NCI-H1694 (cell line): ENCODE measurements at regions not wholly inside any gene's neighbourhood (a gene's known extent, or its start where the extent isn't known, plus 50 kb on each side); places are given as distances from the start of the nearest gene placed in this dataset.
"Not testable (repeated sequence)": the region's sequence is repeated elsewhere in the genome, so short reads cannot be mapped to it uniquely, and the experiment has no call there.

Experiments
- DNase-seq: peaks from one replicate; lab custom pipeline; 2025; lab: John Stamatoyannopoulos, UW

- DNase-seq = no peak
These were observed 353.3 kb upstream of the LRP1B start for GRCh38 chr2:142484111-142484510.

- DNase-seq = no peak
These were observed 352.8 kb upstream of the LRP1B start for GRCh38 chr2:142483653-142484052.

GRCh38 chr2:142478206-142478605 is 347.4 kb upstream of the LRP1B start:
- peak; percentile 6 for DNase-seq

- peak; percentile 42 for DNase-seq
These were observed 341.6 kb upstream of the LRP1B start for GRCh38 chr2:142472382-142472781.

GRCh38 chr2:142467321-142467720 is 336.5 kb upstream of the LRP1B start:
- no peak for DNase-seq

- DNase-seq = no peak
These were observed 332.2 kb upstream of the LRP1B start for GRCh38 chr2:142463047-142463446.

- DNase-seq = no peak
These were observed 331.5 kb upstream of the LRP1B start for GRCh38 chr2:142462306-142462705.

GRCh38 chr2:142445551-142446072 is 314.8 kb upstream of the LRP1B start:
- no peak for DNase-seq

GRCh38 chr2:142445023-142445422 is 314.2 kb upstream of the LRP1B start:
- no peak for DNase-seq

- DNase-seq = no peak
These were observed 305.0 kb upstream of the LRP1B start for GRCh38 chr2:142435847-142436246.

- no peak for DNase-seq
These were observed 295.2 kb upstream of the LRP1B start for GRCh38 chr2:142426064-142426463.

GRCh38 chr2:142425551-142425950 is 294.7 kb upstream of the LRP1B start:
- no peak for DNase-seq

- DNase-seq = no peak
These were observed 292.8 kb upstream of the LRP1B start for GRCh38 chr2:142423603-142424002.

GRCh38 chr2:142422769-142423168 is 292.0 kb upstream of the LRP1B start:
- DNase-seq = no peak

- no peak for DNase-seq
These were observed 291.2 kb upstream of the LRP1B start for GRCh38 chr2:142422041-142422440.

- not testable (repeated sequence) for DNase-seq
These were observed 287.9 kb upstream of the LRP1B start for GRCh38 chr2:142418699-142419098.

GRCh38 chr2:142416996-142417395 is 286.2 kb upstream of the LRP1B start:
- DNase-seq = no peak

- DNase-seq = no peak
These were observed 284.6 kb upstream of the LRP1B start for GRCh38 chr2:142415461-142415860.

GRCh38 chr2:142398212-142398611 is 267.4 kb upstream of the LRP1B start:
- no peak for DNase-seq

GRCh38 chr2:142395291-142395690 is 264.5 kb upstream of the LRP1B start:
- no peak for DNase-seq

- no peak for DNase-seq
These were observed 249.6 kb upstream of the LRP1B start for GRCh38 chr2:142380372-142380771.

GRCh38 chr2:142362069-142362468 is 231.3 kb upstream of the LRP1B start:
- not testable (repeated sequence) for DNase-seq

- DNase-seq = no peak
These were observed 216.9 kb upstream of the LRP1B start for GRCh38 chr2:142347751-142348150.

GRCh38 chr2:142339261-142339660 is 208.4 kb upstream of the LRP1B start:
- no peak for DNase-seq

- DNase-seq = no peak
These were observed 201.4 kb upstream of the LRP1B start for GRCh38 chr2:142332196-142332595.
